H9 (cell line): ENCODE measurements at regions not wholly inside any gene's neighbourhood (a gene's known extent, or its start where the extent isn't known, plus 50 kb on each side); places are given as distances from the start of the nearest gene placed in this dataset.

ENCODE experiments used
- DNase-seq: peaks from one replicate; pipeline ENCODE4 v3.0.0-alpha.2; 2017
- H2AFZ ChIP-seq: one replicate; pipeline ENCODE4 v1.6.1; 2013; ENCODE audit warnings: mild to moderate bottlenecking, low read length, control low read depth, moderate library complexity
- H2AK5ac ChIP-seq: 2 replicates; pipeline ENCODE4 v1.6.1; 2013; ENCODE audit warnings: low read length, control low read depth, mixed read lengths; ENCODE audit not compliant: insufficient read length
- H2BK120ac ChIP-seq: one replicate; pipeline ENCODE4 v1.6.1; 2013; ENCODE audit warnings: low read depth, mild to moderate bottlenecking, low read length, control low read depth, inconsistent platforms; ENCODE audit not compliant: poor library complexity, severe bottlenecking
- H2BK12ac ChIP-seq: 2 replicates; pipeline ENCODE4 v1.6.1; 2013; ENCODE audit warnings: low read length, control low read depth, mixed read lengths, low read depth; ENCODE audit not compliant: insufficient read length
- H2BK15ac ChIP-seq: 2 replicates; pipeline ENCODE4 v1.6.1; 2013; ENCODE audit warnings: low read depth, low read length, control low read depth
- H2BK20ac ChIP-seq: one replicate; pipeline ENCODE4 v1.6.1; 2013; ENCODE audit warnings: low read depth, mild to moderate bottlenecking, low read length, control low read depth, inconsistent platforms; ENCODE audit not compliant: poor library complexity, severe bottlenecking
- H2BK5ac ChIP-seq: 2 replicates; pipeline ENCODE4 v1.6.1; 2013; ENCODE audit warnings: low read length, control low read depth, mixed read lengths; ENCODE audit not compliant: insufficient read length
- H3K14ac ChIP-seq: 2 replicates; pipeline ENCODE4 v1.6.1; 2013; ENCODE audit warnings: low read length, control low read depth; ENCODE audit not compliant: insufficient read depth
- H3K18ac ChIP-seq: 2 replicates; pipeline ENCODE4 v1.6.1; 2013; ENCODE audit warnings: low read depth, mild to moderate bottlenecking, mixed read lengths, low read length, control low read depth; ENCODE audit not compliant: insufficient read length
- H3K23ac ChIP-seq: 2 replicates; pipeline ENCODE4 v1.6.1; 2013; ENCODE audit warnings: low read length, control low read depth, mixed read lengths, low read depth; ENCODE audit not compliant: insufficient read length
- H3K23me2 ChIP-seq: 2 replicates; pipeline ENCODE4 v1.6.1; 2013; ENCODE audit warnings: low read depth, mild to moderate bottlenecking, mixed read lengths, low read length, control low read depth; ENCODE audit not compliant: insufficient read length, poor library complexity, severe bottlenecking
- H3K27ac ChIP-seq: 2 replicates; pipeline ENCODE4 v1.5.1; 2013; ENCODE audit warnings: low read length, control low read depth, mixed read lengths, low read depth; ENCODE audit not compliant: insufficient read length
- H3K27me3 ChIP-seq: 2 replicates; pipeline ENCODE4 v1.6.1; 2013; ENCODE audit warnings: low read length, control low read depth, inconsistent platforms; ENCODE audit not compliant: insufficient read depth
- H3K4ac ChIP-seq: 2 replicates; pipeline ENCODE4 v1.6.1; 2013; ENCODE audit warnings: low read depth, mild to moderate bottlenecking, control low read depth, inconsistent platforms, low read length, moderate library complexity
- H3K4me1 ChIP-seq: 2 replicates; pipeline ENCODE4 v1.6.1; 2013; ENCODE audit warnings: low read length, control low read depth, inconsistent platforms; ENCODE audit not compliant: insufficient read depth
- H3K4me2 ChIP-seq: 2 replicates; pipeline ENCODE4 v1.6.1; 2013; ENCODE audit warnings: low read length, control low read depth, mixed read lengths; ENCODE audit not compliant: insufficient read length, insufficient read depth
- H3K56ac ChIP-seq: 2 replicates; pipeline ENCODE4 v1.6.1; 2013; ENCODE audit warnings: low read depth, mild to moderate bottlenecking, mixed read lengths, low read length, control low read depth; ENCODE audit not compliant: insufficient read length
- H3K79me1 ChIP-seq: 2 replicates; pipeline ENCODE4 v1.6.1; 2013; ENCODE audit warnings: low read depth, mild to moderate bottlenecking, moderate library complexity, low read length, control low read depth, inconsistent platforms; ENCODE audit not compliant: insufficient read depth, poor library complexity, severe bottlenecking
- H3K79me2 ChIP-seq: 2 replicates; pipeline ENCODE4 v1.6.1; 2013; ENCODE audit warnings: low read length, control low read depth, inconsistent platforms; ENCODE audit not compliant: insufficient read depth
- H3K9ac ChIP-seq: 2 replicates; pipeline ENCODE4 v1.6.1; 2013; ENCODE audit warnings: low read length, control low read depth, mixed read lengths; ENCODE audit not compliant: insufficient read length; ENCODE audit errors: extremely low read depth
- H3K9me3 ChIP-seq: one replicate; pipeline ENCODE4 v1.6.1; 2013; ENCODE audit warnings: low read depth, low read length, inconsistent platforms; ENCODE audit not compliant: control insufficient read depth
- H3T11ph ChIP-seq: one replicate; pipeline ENCODE4 v1.6.1; 2013; ENCODE audit warnings: mild to moderate bottlenecking, low read length, control low read depth, inconsistent platforms
- H4K20me1 ChIP-seq: one replicate; pipeline ENCODE4 v1.6.1; 2013; ENCODE audit not compliant: control insufficient read depth, insufficient read length, insufficient read depth
- H4K5ac ChIP-seq: 2 replicates; pipeline ENCODE4 v1.6.1; 2013; ENCODE audit warnings: low read depth, mild to moderate bottlenecking, mixed read lengths, low read length, control low read depth; ENCODE audit not compliant: insufficient read length
- H4K8ac ChIP-seq: replicated peaks from 2 replicates; pipeline ENCODE4 v1.6.1; 2013; ENCODE audit warnings: low read length, control low read depth, mixed read lengths, low read depth; ENCODE audit not compliant: insufficient read length
- H4K91ac ChIP-seq: 2 replicates; pipeline ENCODE4 v1.6.1; 2013; ENCODE audit warnings: low read depth, mild to moderate bottlenecking, moderate library complexity, mixed read lengths, low read length, control low read depth; ENCODE audit not compliant: insufficient read length
- H3K27ac Mint-ChIP-seq, 3 experiments: 2 replicates in 2 of 3; 3 replicates in 1 of 3; pipeline ENCODE4 v1.8.0; 2020 to 2021; ENCODE audit warnings: mixed read lengths in 3 of 3, mild to moderate bottlenecking in 1 of 3, moderate library complexity in 1 of 3
- H3K27me3 Mint-ChIP-seq: 2 replicates; pipeline ENCODE4 v1.8.0; 2021; ENCODE audit warnings: low read depth, mild to moderate bottlenecking, moderate library complexity, mixed read lengths
- H3K36me3 Mint-ChIP-seq, 3 experiments: 2 replicates in 2 of 3; 3 replicates in 1 of 3; pipeline ENCODE4 v1.8.0; 2020 to 2021; ENCODE audit warnings: low read depth in 3 of 3, mixed read lengths in 3 of 3; ENCODE audit not compliant: insufficient read depth in 1 of 3
- H3K4me1 Mint-ChIP-seq, 2 experiments: 2 replicates each; pipeline ENCODE4 v1.8.0; 2020; ENCODE audit warnings: mixed read lengths in 2 of 2
- H3K4me3 Mint-ChIP-seq, 2 experiments: 2 replicates in 1 of 2; 3 replicates in 1 of 2; pipeline ENCODE4 v1.8.0; 2020 to 2021; ENCODE audit warnings: mild to moderate bottlenecking in 2 of 2, mixed read lengths in 2 of 2, moderate library complexity in 1 of 2
- H3K9me3 Mint-ChIP-seq, 2 experiments: 2 replicates in 1 of 2; 3 replicates in 1 of 2; pipeline ENCODE4 v1.8.0; 2020; ENCODE audit warnings: mild to moderate bottlenecking in 2 of 2, mixed read lengths in 2 of 2, moderate library complexity in 1 of 2
- WGBS: extraction: QIAGEN DNeasy Blood & Tissue Kit; methylation state at CpG from one replicate; pipeline ENCODE4 v1.1.7; 2013; ENCODE audit warnings: missing lambda C conversion rate, low lambda C conversion rate, mixed read lengths; ENCODE audit not compliant: insufficient read length; ENCODE audit errors: extremely low coverage; 5-methylcytosine and 5-hydroxymethylcytosine counted together
- TF ChIP-seq, protein P1 (sequence below): fragments of 200-600 bp; sonication (generic); conservative IDR thresholded peaks from 3 replicates; pipeline ENCODE4 v1.8.0; 2021; ENCODE audit warnings: antibody characterized with exemption, mild to moderate bottlenecking

DNA sequence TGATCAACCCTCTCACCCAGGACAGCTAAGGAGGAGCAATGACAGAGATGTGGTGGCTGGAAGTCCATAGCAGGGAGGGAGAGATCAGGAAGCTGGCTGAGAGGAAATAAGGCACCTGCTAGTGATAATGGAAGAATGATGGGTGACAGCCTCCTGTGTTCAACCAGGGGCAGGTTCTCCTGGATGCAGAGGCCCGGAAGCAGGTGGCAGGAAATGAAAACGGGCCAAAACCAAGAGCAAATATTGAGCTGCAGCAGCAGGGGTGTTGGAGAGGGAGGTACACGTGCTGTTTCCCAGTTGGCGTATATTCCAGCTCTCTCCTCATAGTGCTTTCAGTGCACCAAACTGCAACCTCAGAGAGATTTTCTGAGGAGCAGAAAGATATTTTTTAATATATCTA is 213.4 kb upstream of the TBL1XR1 start:
- H2BK120ac ChIP-seq: no peak overlapping the region
- Mint-ChIP-seq H3K36me3 (peaks cover 2 to 8% (median 5%) of the 10 kb centered on the region in 3 experiments), H3K4me3 (no peak overlapping the region), H3K27me3 (no peaks in the 10 kb centered on the region), H3K9me3 (peaks cover 7 to 9% of the 10 kb centered on the region in 2 experiments; a peak in 4 of 5 replicates), H3K27ac (no peak overlapping the region), H3K4me1 (peaks cover 11 to 16% of the 10 kb centered on the region in 2 experiments; a peak in 3 of 4 replicates)
- H3T11ph ChIP-seq: no peak overlapping the region
- no peak overlapping the region for H3K56ac ChIP-seq
- H3K9ac ChIP-seq: no peak overlapping the region
- H3K23ac ChIP-seq: no peak overlapping the region
- no peak overlapping the region for H3K18ac ChIP-seq
- no peaks in the 10 kb centered on the region for H3K4me1 ChIP-seq
- DNase-seq: no peak
- H3K4me2 ChIP-seq: no peak overlapping the region
- no peak overlapping the region for H4K91ac ChIP-seq
- H2BK5ac ChIP-seq: no peak overlapping the region
- H3K79me1 ChIP-seq: no peaks in the 10 kb centered on the region
- no CpG with 5 or more reads among the region's 4 CpGs for WGBS
- no peak overlapping the region for H3K14ac ChIP-seq
- H3K27ac ChIP-seq: no peak overlapping the region
- no peak overlapping the region for H2AK5ac ChIP-seq
- no peak overlapping the region for H2BK12ac ChIP-seq
- H3K9me3 ChIP-seq: no peaks in the 10 kb centered on the region
- no peaks in the 10 kb centered on the region for H3K27me3 ChIP-seq
- H3K23me2 ChIP-seq: no peaks in the 10 kb centered on the region
- H2BK15ac ChIP-seq: no peak overlapping the region
- no peak overlapping the region for H2BK20ac ChIP-seq
- TF ChIP-seq, protein P1, sequence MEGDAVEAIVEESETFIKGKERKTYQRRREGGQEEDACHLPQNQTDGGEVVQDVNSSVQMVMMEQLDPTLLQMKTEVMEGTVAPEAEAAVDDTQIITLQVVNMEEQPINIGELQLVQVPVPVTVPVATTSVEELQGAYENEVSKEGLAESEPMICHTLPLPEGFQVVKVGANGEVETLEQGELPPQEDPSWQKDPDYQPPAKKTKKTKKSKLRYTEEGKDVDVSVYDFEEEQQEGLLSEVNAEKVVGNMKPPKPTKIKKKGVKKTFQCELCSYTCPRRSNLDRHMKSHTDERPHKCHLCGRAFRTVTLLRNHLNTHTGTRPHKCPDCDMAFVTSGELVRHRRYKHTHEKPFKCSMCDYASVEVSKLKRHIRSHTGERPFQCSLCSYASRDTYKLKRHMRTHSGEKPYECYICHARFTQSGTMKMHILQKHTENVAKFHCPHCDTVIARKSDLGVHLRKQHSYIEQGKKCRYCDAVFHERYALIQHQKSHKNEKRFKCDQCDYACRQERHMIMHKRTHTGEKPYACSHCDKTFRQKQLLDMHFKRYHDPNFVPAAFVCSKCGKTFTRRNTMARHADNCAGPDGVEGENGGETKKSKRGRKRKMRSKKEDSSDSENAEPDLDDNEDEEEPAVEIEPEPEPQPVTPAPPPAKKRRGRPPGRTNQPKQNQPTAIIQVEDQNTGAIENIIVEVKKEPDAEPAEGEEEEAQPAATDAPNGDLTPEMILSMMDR: no peak
- no peak overlapping the region for H2AFZ ChIP-seq
- no peaks in the 10 kb centered on the region for H4K20me1 ChIP-seq
- no peak overlapping the region for H4K5ac ChIP-seq
- H4K8ac ChIP-seq: no peak overlapping the region
- no peaks in the 10 kb centered on the region for H3K79me2 ChIP-seq
- H3K4ac ChIP-seq: no peak overlapping the region
